GM12878 (cell line): ENCODE measurements at regions not wholly inside any gene's neighbourhood (a gene's known extent, or its start where the extent isn't known, plus 50 kb on each side); places are given as distances from the start of the nearest gene placed in this dataset.

ENCODE experiments used
- EGR1 ChIP-seq, 2 experiments: IDR thresholded peaks; 1 replicate in 1 of 2; 2 replicates in 1 of 2; pipeline ENCODE4 v1.6.1; 2011 to 2012; ENCODE audit warnings: low read depth in 2 of 2, low read length in 2 of 2, borderline replicate concordance in 1 of 2, mild to moderate bottlenecking in 1 of 2, moderate library complexity in 1 of 2
- EP300 ChIP-seq, 2 experiments: fragments of 150-350 bp in 1 of 2; IDR thresholded peaks; 2 replicates each; pipeline ENCODE4 v1.6.1; 2011 to 2012; ENCODE audit warnings: low read depth in 2 of 2, low read length in 2 of 2, borderline replicate concordance in 1 of 2, improper control_type of control experiment in 1 of 2, inconsistent platforms in 1 of 2; ENCODE audit not compliant: control insufficient read depth in 1 of 2
- EZH2 ChIP-seq: IDR thresholded peaks from 2 replicates; pipeline ENCODE4 v1.6.1; 2012; ENCODE audit warnings: low read depth, mild to moderate bottlenecking, control low read depth, inconsistent platforms, low read length, borderline replicate concordance; ENCODE audit not compliant: control insufficient read depth
- FOXK2 ChIP-seq: fragments of 450-650 bp; IDR thresholded peaks from 2 replicates; pipeline ENCODE4 v1.6.1; 2017; ENCODE audit warnings: mild to moderate bottlenecking, moderate library complexity
- JUND ChIP-seq: IDR thresholded peaks from 2 replicates; pipeline ENCODE4 v1.6.1; 2012; ENCODE audit warnings: low read depth, mild to moderate bottlenecking, low read length, improper control_type of control experiment, moderate library complexity
- NFYA ChIP-seq: IDR thresholded peaks from 2 replicates; pipeline ENCODE4 v1.6.1; 2011; ENCODE audit warnings: low read depth, mild to moderate bottlenecking, low read length, improper control_type of control experiment, borderline replicate concordance
- POLR2A ChIP-seq: IDR thresholded peaks from 2 replicates; pipeline ENCODE4 v1.6.1; 2011; ENCODE audit warnings: low read depth, mild to moderate bottlenecking, low read length
- SRF ChIP-seq, 2 experiments: IDR thresholded peaks; 2 replicates each; pipeline ENCODE4 v1.6.1; 2011; ENCODE audit warnings: low read depth in 2 of 2, low read length in 2 of 2, mild to moderate bottlenecking in 1 of 2, moderate library complexity in 1 of 2
- YBX1 ChIP-seq: fragments of 450-650 bp; IDR thresholded peaks from 2 replicates; pipeline ENCODE4 v1.6.1; 2016; ENCODE audit warnings: antibody characterized with exemption

DNA sequence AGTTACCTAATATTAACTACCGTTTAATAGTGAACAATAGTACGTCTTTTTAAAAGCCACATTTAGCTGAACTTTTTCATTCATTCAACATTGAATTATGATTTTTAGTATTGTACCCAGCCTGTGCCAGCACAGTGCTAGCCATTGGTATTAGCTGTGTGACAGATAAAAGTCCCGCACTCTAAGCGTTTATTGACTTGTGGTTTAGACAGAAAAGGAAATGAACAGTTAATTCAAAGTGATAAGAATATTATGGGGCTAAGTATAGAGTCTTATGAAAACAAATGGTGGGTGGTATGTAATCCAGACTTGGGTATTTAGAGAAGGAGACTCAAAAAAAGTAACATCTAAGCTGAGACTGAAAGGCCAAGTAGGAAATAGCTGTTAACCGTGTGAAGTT, 202.3 kb downstream of the RPS12 start:
- TF ChIP-seq EGR1 (IDR thresholded peaks at IDR 0.05; ENCODE audit: borderline replicate concordance in 1 of 2, low read depth in 2 of 2, low read length in 2 of 2): no peak
- TF ChIP-seq JUND: no peak
- no peak for TF ChIP-seq EP300 (IDR thresholded peaks at IDR 0.05; ENCODE audit: borderline replicate concordance in 1 of 2, control insufficient read depth in 1 of 2, low read depth in 2 of 2, low read length in 2 of 2)
- no peak for TF ChIP-seq NFYA
- TF ChIP-seq FOXK2: no peak
- no peak for TF ChIP-seq YBX1
- no peak for TF ChIP-seq EZH2
- no peak for TF ChIP-seq POLR2A
- no peak for TF ChIP-seq SRF (IDR thresholded peaks at IDR 0.05; ENCODE audit: low read depth in 2 of 2, low read length in 2 of 2)
